Mucosa of descending colon (tissue), 3 donors: ENCODE measurements at regions not wholly inside any gene's neighbourhood (a gene's known extent, or its start where the extent isn't known, plus 50 kb on each side); places are given as distances from the start of the nearest gene placed in this dataset.

ENCODE experiments used
- ATAC-seq: fragments of 200-7000 bp; cut with Tn5 transposase; one replicate; pipeline ENCODE4 v1.9.1; 2020; ENCODE audit warnings: mild to moderate bottlenecking, moderate library complexity
- DNase-seq, 3 donors: peaks; one replicate each; pipeline ENCODE4 v3.0.0-alpha.2; 2020
- H3K36me3 ChIP-seq: fragments of 200-600 bp; one replicate; pipeline ENCODE4 v1.8.0; 2021; ENCODE audit warnings: low read depth, mild to moderate bottlenecking
- H3K4me1 ChIP-seq: fragments of 200-600 bp; one replicate; pipeline ENCODE4 v1.8.0; 2021; ENCODE audit warnings: low read depth, mild to moderate bottlenecking
- H3K4me3 ChIP-seq: fragments of 200-600 bp; one replicate; pipeline ENCODE4 v1.8.0; 2021; ENCODE audit warnings: mild to moderate bottlenecking
- H3K9me3 ChIP-seq: fragments of 200-600 bp; one replicate; pipeline ENCODE4 v1.8.0; 2021; ENCODE audit warnings: mild to moderate bottlenecking
- intact Hi-C, 2 donors: fragments of 100-400 bp; cut with DNase I in 1 of 2; cut with micrococcal nuclease in 1 of 2; formaldehyde crosslinking; loops; one replicate each; pipeline versions ENCODE4 v1.11.0 to v1.11.1; 2022; cut with DNase I, micrococcal nuclease
- TF ChIP-seq, protein P1 (sequence below): fragments of 200-600 bp; IDR thresholded peaks from one replicate; pipeline ENCODE4 v1.8.0; 2022; ENCODE audit warnings: antibody characterized with exemption, mild to moderate bottlenecking
- donor health status: DM: no; HTN: no; CAD: no; lungs with moderate emphysema.
- donor health status: DM: no; HTN: no; CAD: no.
- donor health status: DM: no; HTN: yes; CAD: no.

DNA sequence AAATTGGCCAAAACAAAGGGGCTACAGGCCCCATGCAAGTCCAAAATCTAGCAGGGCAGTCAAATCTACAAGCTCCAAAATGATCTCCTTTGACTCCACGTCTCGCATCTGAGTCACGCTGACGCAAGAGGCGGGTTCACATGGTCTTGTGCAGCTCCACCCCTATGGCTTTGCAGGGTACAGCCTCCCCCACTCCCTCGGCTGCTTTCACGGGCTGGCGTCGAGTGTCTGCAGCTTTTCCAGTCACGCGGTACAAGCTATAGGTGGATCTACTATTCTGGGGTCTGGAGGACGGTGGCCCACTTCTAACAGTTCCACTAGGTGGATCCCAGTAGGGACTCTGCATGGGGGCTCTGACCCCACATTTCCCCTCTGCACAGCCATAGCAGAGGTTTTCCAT lies 99.2 kb upstream of the KCNIP4 start:
- H3K4me3 ChIP-seq: no peak overlapping the region
- no peak for DNase-seq
- TF ChIP-seq, protein P1, sequence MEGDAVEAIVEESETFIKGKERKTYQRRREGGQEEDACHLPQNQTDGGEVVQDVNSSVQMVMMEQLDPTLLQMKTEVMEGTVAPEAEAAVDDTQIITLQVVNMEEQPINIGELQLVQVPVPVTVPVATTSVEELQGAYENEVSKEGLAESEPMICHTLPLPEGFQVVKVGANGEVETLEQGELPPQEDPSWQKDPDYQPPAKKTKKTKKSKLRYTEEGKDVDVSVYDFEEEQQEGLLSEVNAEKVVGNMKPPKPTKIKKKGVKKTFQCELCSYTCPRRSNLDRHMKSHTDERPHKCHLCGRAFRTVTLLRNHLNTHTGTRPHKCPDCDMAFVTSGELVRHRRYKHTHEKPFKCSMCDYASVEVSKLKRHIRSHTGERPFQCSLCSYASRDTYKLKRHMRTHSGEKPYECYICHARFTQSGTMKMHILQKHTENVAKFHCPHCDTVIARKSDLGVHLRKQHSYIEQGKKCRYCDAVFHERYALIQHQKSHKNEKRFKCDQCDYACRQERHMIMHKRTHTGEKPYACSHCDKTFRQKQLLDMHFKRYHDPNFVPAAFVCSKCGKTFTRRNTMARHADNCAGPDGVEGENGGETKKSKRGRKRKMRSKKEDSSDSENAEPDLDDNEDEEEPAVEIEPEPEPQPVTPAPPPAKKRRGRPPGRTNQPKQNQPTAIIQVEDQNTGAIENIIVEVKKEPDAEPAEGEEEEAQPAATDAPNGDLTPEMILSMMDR: no peak
- intact Hi-C loops: no loop called here
- H3K9me3 ChIP-seq: peaks cover 2% of the 10 kb centered on the region
- H3K4me1 ChIP-seq: no peaks in the 10 kb centered on the region
- no peaks in the 10 kb centered on the region for H3K36me3 ChIP-seq
- no peak for ATAC-seq

DNA sequence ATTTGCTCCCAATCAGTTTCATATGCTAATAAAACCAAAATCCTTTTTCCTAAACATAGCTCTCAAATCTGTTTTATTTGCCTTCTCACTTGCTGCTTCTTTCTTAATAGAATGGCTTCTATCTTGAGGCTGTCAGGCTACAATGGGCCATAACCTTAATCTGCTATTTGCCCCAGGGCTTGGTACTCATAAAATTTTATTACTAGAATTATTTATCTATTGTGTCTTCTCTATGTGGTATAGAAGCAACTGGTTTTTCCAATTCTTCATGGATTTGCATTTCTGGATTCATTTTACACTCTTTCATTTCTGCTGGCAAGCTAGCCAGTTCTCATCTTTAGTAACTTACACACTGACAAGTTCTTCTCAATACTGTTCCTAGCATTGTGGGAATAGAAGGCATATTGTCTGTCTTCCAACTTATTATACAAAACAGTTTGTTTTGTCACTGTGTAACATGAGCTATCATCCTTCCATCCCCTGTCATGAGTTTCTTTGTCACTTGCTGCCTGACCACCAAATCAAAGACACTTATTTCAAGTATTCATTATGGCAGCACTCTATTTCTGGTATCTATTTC lies 96.6 kb upstream of the KCNIP4 start:
- no peaks in the 10 kb centered on the region for H3K36me3 ChIP-seq
- no peaks in the 10 kb centered on the region for H3K4me1 ChIP-seq
- TF ChIP-seq, protein P1: no peak
- DNase-seq: no peak
- intact Hi-C loops: no loop called here
- H3K4me3 ChIP-seq: no peak overlapping the region
- no peak for ATAC-seq
- peaks cover 2% of the 10 kb centered on the region for H3K9me3 ChIP-seq

DNA sequence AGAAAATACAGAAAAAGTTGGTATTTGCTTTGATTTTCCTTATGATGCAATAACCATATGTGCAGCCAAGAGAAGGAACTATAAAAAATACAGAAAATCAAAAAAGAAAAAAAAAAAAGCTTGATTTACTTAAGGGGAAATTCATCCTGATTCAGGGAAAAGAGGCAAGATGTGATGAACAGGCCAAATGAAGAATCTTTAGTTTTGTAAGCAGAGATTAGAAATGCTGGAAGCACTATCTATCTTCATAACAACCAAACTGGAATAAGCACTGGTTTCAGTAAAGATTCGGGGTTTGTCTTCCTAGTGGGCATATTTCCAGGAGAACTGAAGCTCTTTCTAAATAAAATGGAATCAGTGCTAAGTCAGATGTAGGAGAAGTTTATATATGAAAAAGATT lies 82.9 kb upstream of the KCNIP4 start:
- intact Hi-C loops: no loop called here
- H3K36me3 ChIP-seq: no peaks in the 10 kb centered on the region
- no peak overlapping the region for H3K4me3 ChIP-seq
- H3K4me1 ChIP-seq: no peaks in the 10 kb centered on the region
- ATAC-seq: no peak
- H3K9me3 ChIP-seq: no peaks in the 10 kb centered on the region
- TF ChIP-seq, protein P1: no peak
- DNase-seq: no peak

DNA sequence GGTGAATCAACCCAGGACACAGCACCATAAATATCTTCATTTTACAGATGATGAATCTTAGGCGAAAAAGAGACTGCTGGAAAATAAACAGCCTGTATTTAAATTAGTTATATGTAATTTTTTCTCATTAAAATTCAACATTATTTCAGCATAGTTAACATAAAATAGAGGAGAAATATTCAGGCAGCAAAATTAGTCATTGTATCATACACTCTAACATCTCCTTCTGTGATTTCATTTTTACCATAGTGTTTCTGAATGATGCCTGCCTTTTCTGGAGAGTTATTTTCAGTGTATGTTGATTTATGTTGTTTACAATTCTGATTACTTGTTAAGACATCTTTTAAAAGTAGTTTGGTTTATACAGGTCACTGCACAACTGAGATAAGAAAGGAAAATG lies 82.3 kb upstream of the KCNIP4 start:
- no peaks in the 10 kb centered on the region for H3K9me3 ChIP-seq
- H3K4me1 ChIP-seq: no peaks in the 10 kb centered on the region
- no peaks in the 10 kb centered on the region for H3K36me3 ChIP-seq
- intact Hi-C loops: no loop called here
- TF ChIP-seq, protein P1: no peak
- DNase-seq (no peak), ATAC-seq (no peak)
- H3K4me3 ChIP-seq: no peak overlapping the region

DNA sequence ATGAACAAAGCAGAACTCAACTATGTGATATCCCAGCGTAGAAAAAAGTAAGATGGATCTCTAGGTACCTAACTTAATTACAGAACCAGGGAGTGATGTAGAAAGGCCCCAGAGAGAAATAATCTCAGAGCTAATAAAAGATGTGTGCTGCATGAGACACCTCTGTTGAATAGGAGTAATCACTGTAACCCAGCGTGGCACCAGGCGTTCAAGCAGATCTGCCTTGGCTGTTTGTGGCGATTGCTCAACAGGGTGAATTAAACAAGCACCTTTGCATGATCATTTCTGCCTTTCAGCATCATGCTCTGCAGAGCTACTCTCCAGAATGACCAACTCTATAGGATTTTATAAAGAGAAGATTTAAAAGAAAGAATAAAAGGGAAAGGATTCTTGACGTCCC lies 81.7 kb upstream of the KCNIP4 start:
- no peak for DNase-seq
- H3K36me3 ChIP-seq: no peaks in the 10 kb centered on the region
- no peak overlapping the region for H3K4me3 ChIP-seq
- no peak for ATAC-seq
- intact Hi-C loops: no loop called here
- TF ChIP-seq, protein P1: no peak
- H3K4me1 ChIP-seq: no peaks in the 10 kb centered on the region
- no peaks in the 10 kb centered on the region for H3K9me3 ChIP-seq

DNA sequence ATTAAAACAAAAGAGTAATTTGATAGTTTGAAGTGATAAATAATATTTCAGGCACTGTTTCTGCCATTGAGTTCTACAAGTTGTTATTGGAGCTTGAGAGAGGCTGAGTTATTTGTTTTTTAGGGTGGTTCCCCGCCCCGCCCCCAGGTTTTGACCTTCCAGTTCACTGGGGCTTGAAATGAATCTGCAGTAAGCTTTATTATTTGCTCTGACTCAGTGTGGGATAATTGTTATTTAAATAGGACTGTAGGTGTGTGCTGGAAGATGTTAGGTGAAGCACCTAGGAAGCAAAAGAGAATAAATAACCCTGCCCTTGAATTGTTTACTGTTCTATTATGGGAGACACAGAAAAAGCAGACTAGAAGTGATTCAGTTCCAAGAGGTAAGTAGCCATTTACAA lies 81.2 kb upstream of the KCNIP4 start:
- no peak for ATAC-seq
- TF ChIP-seq, protein P1: no peak
- intact Hi-C loops: no loop called here

More for the DNA sequence above, 81.2 kb upstream of the KCNIP4 start:
- H3K4me3 ChIP-seq: no peak overlapping the region
- no peaks in the 10 kb centered on the region for H3K9me3 ChIP-seq
- no peaks in the 10 kb centered on the region for H3K4me1 ChIP-seq
- no peaks in the 10 kb centered on the region for H3K36me3 ChIP-seq
- peak in 1 of 3 donors; percentile 5 for DNase-seq
